OCI-LY3 (cell line): ENCODE measurements at regions not wholly inside any gene's neighbourhood (a gene's known extent, or its start where the extent isn't known, plus 50 kb on each side); places are given as distances from the start of the nearest gene placed in this dataset.

Source experiments
- EZH2phosphoT487 ChIP-seq: fragments of 200-600 bp; shearing (Covaris generic); IDR thresholded peaks from 2 replicates; pipeline ENCODE4 v1.6.1; 2018; ENCODE audit warnings: antibody characterized with exemption, mixed run types, low read depth
- TF ChIP-seq, protein P1 (sequence below): fragments of 200-600, 300-600 bp; sonication (generic); IDR thresholded peaks from 2 replicates; pipeline ENCODE4 v1.5.1; 2014; ENCODE audit warnings: antibody characterized with exemption, low read length, low read depth

DNA sequence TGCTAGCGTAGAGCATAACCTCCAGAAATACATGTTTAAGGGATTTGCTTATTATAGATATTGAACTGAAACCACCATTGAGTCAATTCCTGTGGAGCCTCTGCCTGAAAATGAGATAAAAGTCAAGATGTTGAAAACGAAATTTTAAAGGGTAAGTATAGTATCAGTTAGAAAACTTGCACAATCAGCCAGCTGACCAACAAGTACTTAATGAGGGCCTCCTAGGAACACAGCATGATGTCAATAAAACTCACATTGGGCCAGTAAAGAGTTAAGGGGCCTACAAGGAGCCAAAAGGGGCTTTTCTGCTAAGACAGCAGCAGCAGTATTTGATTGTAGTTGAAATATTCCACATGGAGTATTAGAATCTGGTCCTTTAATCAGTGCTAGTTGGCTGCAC, 314.1 kb upstream of the PPARGC1A start:
- TF ChIP-seq, protein P1, sequence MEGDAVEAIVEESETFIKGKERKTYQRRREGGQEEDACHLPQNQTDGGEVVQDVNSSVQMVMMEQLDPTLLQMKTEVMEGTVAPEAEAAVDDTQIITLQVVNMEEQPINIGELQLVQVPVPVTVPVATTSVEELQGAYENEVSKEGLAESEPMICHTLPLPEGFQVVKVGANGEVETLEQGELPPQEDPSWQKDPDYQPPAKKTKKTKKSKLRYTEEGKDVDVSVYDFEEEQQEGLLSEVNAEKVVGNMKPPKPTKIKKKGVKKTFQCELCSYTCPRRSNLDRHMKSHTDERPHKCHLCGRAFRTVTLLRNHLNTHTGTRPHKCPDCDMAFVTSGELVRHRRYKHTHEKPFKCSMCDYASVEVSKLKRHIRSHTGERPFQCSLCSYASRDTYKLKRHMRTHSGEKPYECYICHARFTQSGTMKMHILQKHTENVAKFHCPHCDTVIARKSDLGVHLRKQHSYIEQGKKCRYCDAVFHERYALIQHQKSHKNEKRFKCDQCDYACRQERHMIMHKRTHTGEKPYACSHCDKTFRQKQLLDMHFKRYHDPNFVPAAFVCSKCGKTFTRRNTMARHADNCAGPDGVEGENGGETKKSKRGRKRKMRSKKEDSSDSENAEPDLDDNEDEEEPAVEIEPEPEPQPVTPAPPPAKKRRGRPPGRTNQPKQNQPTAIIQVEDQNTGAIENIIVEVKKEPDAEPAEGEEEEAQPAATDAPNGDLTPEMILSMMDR: no peak
- TF ChIP-seq EZH2phosphoT487: no peak
